Inflammatory macrophage treated with lipopolysaccharide for 4 hours (primary cell): ENCODE measurements at regions not wholly inside any gene's neighbourhood (a gene's known extent, or its start where the extent isn't known, plus 50 kb on each side); places are given as distances from the start of the nearest gene placed in this dataset.
A peak's percentile ranks its signal among the peaks of the same experiment; 100 is the strongest.

Experiments used
- DNase-seq: peaks from one replicate; pipeline ENCODE4 v3.0.0-alpha.2; 2020

- DNase-seq, result no peak
Observed at GRCh38 chr4:128524311-128524710, 236.7 kb upstream of the PGRMC2 start.

GRCh38 chr4:128521648-128522111 lies 234.1 kb upstream of the PGRMC2 start:
- peak; percentile 76 for DNase-seq

DNA sequence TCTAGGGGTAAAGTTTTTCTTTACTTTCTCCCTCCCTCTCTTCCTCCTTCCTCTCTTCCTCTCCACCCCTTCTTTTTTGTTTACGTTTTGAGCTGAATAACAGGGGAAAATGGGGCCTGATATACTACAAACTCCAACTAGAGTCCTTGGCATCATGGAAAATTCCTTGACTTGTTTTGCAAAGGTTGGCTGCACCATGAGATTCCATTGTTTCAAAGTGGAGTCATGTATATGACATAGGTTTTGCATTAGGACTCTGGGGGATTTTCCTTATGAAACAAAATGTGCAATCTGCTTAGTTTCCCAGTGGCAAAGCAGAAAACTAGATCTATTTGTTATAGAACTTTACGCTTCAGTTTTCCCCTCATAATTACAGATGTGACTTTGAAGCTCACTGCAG lies 233.5 kb upstream of the PGRMC2 start:
- peak; percentile 35 for DNase-seq

GRCh38 chr4:128519163-128519830 lies 231.7 kb upstream of the PGRMC2 start:
- DNase-seq, result no peak

DNA sequence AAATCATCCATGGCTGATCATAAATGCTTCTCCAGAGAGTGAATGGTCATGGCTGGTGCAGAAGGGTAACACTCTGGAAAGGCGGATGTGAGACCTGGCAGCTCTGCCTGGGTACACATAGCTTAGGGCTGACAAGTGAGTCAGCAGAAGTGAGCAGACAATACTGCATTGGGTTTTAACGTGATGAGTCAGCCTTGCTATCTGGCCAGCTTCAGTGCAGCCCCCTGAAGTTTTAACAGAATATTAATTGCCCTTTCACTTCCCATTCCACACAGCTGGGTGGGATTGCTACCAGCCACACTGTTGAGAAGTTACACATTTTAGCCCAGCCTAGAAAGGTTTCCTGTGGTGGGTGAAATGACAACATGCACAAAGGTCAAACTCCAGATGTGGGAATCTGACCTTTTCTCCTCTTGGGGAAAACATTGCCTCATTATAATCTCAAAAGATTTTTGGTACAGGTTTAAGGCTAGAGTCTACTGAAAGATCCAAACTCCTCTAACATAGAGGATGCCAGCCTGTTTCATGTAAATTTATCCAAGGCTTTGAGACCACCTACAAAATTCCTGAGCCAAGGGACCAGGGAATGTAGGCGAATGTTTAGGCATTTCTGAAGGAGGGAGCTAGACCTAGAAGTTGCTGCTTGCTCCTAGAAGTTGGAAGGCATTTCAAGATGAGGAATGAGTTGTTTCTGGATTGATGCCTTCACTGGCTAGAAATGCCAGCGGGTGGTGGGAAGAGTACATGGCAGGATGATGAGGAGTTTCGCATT lies 230.3 kb upstream of the PGRMC2 start:
- peak; percentile 94 for DNase-seq

DNA sequence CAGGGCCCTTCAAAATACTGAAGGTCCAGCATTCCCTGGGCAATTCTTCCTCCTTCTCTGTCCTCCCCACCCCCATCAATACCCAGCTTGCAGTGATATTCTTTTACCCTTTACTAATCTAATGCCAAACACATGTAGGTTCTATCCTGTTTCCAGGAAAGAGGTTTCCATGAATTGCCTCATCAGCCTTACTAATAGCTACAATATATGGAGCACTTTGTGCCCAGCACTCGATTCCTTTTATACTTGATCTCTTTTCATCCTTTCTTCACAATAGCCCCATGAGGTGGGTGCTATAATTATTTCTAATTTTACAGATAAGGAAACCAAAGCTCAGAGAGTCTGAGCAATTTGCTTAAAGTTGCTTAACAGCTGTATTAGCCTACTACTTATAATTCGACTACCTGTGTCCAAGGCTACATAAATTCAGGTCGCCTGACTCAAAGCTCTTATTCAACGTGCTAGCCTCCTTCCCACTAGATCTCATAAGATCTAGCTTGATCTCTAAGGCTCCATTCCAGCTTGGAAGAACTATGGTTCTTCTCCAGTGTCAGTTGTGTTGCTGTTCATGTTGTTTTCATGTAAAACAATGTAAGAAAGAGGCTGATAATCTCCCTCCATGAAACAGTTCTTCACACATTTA lies 229.6 kb upstream of the PGRMC2 start:
- no peak for DNase-seq

DNA sequence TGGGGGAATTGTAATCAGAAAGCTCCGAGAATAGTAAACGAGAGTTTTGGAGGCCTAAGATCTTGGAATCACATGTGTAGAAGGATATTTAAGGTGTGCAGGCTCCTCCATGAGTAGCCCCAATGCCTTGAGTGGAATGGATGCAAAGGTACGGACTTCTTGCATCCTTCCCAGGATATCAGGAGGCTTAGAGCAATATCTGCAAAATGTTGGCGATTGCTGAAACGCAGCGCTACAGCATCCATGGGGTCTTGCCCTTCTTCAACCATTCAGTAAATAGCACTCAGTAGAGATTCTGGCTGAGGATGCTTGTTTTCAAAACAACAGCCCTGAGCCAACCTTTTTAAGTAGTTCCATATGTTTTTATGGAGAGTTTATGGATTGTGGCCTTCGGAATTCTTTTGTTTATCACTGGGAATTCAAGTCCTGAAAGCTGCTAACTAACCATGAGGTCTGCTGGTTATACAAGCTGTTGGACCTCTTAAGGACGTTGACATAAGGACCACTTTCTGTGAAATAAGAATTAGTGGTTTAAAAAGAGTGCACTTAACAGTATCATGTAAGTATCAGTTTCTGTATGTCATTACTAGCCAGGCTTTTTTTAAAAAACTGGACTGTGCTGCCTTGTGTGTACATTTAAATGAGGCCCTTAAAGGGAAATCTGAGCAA lies 228.8 kb upstream of the PGRMC2 start:
- DNase-seq, result no peak

DNA sequence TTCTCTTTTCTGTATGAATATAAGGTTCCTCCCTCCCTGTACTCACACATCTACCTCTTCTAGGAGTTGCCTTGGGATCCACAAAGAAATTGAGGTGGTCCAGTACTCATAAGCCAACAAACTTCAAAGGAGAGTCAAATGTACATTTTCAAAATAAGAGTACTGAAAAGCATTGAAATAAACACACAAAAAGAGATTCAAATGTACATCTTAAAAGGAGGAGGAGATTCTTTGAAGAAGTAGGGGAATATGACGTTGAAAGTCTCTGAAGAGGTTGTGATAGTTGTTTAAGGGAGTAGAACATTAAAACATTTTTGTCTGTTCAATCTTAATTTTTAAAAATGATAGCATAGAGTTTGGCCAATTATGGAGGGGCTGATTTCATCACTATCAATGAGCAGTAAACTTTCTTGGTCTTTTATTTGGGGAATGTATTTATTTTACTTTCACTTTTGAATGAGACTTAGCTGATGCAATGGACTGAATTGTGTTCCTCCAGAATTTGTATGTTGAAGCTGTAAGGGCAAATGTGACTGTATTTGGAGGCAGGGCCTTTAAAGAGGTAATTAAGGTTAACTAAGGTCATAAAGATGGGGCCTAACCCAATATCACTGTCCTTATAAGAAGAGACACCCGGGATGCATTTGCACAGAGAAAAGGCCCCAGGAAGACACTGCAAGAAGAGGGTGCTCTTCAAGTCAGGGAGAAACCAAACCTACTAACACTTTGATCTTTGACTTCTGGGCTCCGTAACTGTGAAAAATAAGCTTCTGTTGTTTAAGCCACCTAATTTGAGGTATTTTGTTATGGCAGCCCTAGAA lies 226.3 kb upstream of the PGRMC2 start:
- DNase-seq, result peak; percentile 65

DNA sequence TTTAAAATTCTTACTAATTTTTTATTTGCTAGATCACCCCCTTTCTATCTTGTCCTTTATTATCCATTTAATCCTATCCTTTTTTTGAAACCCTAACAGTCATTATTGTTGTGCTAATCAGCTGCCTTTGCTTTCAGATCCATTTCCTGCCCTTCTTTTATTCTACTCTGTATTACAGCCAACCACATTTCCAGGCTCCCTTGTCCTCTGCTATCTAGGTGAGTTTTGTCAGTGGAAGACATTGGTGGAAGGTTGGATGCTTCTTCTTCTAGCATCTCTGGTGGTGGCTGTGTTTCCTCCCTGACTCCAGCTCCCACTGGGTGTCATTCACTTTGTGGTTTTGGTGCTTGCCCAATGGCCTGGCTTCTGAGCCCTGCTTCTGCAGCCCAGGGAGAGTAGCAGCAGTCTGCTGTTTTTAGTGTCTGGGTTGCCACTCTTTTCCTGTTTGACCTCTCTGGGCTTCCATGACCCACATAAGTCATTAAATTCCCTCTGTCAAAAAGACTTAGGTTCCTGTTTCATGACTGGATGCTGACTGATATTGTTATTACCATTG lies 225.2 kb upstream of the PGRMC2 start:
- peak; percentile 38 for DNase-seq

- no peak for DNase-seq
Observed at GRCh38 chr4:128512161-128512560, 224.5 kb upstream of the PGRMC2 start.

DNA sequence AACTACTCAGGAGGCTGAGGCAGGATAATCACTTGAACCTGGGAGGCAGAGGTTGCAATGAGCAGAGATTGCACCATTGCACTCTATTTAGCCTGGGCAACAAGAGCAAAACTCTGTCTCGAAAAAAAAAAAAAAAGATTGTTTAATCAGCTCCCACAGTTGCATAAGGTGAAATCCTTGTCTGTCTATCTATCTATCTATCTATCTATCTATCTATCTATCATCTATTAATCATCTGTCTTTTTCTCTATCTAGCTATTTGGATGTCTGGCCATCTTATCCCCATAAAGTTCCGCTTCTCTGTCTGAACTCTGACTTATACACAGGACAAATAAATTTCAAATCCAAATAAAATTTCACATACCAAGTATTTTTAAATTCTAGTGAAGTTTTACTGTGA lies 223.2 kb upstream of the PGRMC2 start:
- DNase-seq, result no peak

GRCh38 chr4:128502818-128503527 lies 215.4 kb upstream of the PGRMC2 start:
- DNase-seq, result no peak

DNA sequence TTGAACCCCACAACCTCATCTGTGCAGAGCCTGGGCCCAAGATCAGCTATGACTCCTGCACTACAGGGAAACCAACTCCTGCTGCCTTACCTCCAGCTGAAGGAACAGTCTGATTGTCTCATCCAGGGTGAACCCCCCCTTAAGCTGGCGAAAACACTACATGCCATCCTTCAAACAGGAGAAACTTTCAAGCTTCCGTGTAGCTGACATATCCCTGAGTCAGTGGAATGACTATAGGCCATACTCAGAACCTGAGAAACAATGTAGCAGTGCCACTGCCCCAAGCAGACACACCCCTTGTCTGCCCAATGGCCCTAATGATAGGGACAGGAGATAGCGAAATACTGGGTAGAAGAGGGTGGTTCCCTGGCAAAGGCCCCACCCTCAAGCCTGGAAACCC lies 213.6 kb upstream of the PGRMC2 start:
- no peak for DNase-seq

DNA sequence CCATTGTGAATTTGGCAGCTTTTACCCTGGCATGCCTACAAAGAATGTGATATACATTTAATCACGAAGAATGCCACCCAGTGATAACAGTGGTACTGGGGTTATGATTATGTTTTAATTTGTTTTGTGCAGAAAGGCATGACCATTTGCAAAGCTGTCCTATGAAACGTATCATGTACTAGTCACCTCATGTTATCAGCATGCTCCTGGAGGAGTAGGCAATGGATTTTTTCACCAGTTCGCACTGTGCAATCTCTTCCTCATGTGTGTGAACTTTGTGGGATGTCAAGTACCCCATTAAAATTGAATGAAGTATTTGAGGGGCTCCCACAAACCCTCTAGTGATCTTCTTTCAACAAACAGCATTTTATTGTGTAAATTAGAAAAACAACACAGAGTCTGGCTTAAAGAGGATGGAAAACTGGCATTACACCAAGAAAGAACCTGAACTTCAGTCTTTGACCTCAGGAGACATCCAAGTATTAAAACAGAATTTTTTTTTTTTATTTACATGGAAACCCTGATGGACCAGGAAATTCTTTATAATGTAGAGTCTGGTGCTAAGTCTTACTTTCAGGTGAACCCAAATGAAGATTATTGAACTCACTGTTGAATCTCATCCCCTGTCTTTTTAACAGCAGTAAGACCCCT lies 200.6 kb upstream of the PGRMC2 start:
- DNase-seq, result no peak

DNA sequence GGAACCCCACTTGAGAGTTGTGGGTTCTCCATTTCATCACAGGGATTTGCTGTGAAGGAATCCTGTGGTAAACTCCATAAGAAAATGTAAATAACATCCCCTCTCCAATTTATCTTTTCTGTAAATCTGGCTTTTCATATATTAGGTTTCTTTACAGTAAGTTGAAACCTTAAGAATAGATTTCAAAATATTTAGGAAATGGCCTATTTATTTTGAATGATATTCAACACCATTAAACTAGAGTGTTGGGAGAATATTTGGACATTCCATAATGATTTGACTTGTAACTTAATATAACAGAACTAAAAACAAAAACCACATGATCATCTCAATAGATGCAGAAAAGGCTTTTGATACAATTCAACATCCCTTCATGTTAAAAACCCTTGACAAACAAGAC lies 197.3 kb upstream of the PGRMC2 start:
- no peak for DNase-seq

DNA sequence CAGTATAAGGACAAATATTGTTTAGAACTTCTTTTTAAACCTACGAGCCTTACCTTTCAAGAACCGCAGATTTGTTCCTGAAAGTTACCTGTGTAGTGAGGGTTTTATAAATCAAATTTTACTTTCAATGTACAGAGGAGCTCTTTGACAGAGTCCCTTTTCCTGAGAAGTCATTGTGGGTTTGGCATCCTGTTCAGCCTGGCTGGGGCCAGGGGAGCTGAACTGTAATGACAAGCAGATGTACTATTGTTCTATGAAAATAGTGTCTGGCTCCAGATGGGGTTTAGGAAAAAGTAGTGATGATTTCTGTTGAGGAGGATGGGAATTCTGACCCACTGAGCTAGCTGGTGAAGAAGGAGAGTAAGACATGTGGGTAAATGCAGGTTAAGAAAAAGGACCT lies 196.2 kb upstream of the PGRMC2 start:
- DNase-seq, result no peak

GRCh38 chr4:128483041-128483440 lies 195.4 kb upstream of the PGRMC2 start:
- DNase-seq, result no peak

DNA sequence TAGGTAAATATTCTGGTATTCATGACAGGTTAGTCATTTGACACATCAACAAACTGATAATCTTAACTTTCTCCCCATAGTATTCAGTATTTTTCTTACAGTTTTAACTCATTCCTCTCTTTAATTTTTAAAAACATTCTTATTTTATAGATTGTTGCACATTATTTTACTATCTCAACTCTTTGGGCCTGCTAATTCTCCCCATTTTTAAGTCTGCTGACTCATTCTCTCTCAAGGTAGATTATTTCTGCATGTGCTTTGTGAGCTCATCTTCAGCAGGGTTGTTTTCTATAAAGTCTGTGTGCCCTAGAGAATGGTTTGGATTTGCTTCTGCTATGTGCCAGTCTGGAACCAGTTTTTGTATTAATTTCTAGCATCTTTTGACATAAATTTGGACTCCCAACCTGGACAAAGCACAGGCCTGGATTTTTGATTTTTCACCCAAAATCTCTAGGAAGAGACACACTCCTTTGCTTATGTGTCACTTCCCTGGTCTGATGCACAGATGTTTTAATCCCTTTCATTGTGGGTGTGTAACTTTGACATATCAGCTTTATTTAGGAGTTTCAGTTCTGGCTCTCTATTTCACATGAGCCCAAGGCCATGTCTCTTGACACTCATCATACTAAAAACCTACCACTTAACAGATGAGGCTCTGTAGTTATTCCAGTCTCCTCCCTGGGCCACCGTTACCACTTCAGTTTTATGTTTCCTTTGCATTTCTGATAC lies 194.3 kb upstream of the PGRMC2 start:
- DNase-seq, result no peak

DNA sequence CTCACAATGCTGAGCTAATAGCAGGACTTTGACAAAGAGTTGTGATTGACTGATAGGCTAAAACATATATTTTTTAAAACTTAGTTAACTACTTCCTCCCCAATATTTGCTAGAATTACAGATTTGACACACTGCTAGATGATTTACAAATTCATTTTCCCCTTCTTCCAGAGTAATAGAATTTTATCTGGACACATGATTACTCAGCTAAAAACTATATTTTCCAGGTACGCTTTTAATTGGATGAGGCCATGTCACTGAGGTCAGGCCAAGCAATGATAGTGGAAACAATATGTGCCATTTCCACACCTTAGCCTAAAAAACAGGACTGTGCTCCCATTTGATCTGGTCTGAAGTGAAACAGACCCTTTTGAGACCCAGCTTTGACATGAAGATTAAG lies 193.3 kb upstream of the PGRMC2 start:
- DNase-seq, result no peak

DNA sequence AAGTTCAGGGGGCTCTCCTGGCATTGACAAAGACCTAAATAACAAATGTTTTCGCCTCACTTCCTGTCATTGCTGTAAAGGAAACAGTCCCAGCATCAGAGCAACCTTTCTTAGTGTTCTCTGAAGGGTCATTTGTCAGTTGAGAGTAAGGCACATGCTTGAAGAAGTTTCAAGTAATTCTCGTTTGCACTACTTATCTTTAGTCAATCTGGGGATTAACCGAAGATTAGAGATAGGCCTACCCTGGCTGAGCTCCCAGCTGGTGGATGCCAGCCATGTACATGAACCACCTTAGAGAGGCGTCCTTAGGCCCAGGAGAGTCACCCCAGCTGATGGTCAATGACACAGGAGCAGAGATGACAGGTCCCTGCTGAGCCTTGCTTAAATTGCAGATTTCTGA lies 189.9 kb upstream of the PGRMC2 start:
- DNase-seq, result no peak
